Lower lobe of right lung (tissue), 2 donors: ENCODE measurements at regions not wholly inside any gene's neighbourhood (a gene's known extent, or its start where the extent isn't known, plus 50 kb on each side); places are given as distances from the start of the nearest gene placed in this dataset.

Source experiments
- ATAC-seq, 2 donors: fragments of 200-7000 bp; cut with Tn5 transposase; one replicate each; pipeline ENCODE4 v1.9.1; 2020 to 2022; ENCODE audit warnings: mild to moderate bottlenecking in 2 of 2, moderate library complexity in 2 of 2
- DNase-seq: peaks from one replicate; pipeline ENCODE4 v3.0.0-alpha.2; 2020
- H3K27ac ChIP-seq: fragments of 200-600 bp; one replicate; pipeline ENCODE4 v1.8.0; 2022
- H3K27me3 ChIP-seq: fragments of 200-600 bp; one replicate; pipeline ENCODE4 v1.8.0; 2022; ENCODE audit warnings: low read depth
- H3K36me3 ChIP-seq: fragments of 200-600 bp; one replicate; pipeline ENCODE4 v1.8.0; 2022; ENCODE audit warnings: mild to moderate bottlenecking
- H3K4me1 ChIP-seq: fragments of 200-600 bp; one replicate; pipeline ENCODE4 v1.8.0; 2022
- H3K4me3 ChIP-seq: fragments of 200-600 bp; one replicate; pipeline ENCODE4 v1.8.0; 2022; ENCODE audit warnings: mild to moderate bottlenecking
- H3K9me3 ChIP-seq: fragments of 200-600 bp; one replicate; pipeline ENCODE4 v1.8.0; 2022
- intact Hi-C: fragments of 100-400 bp; cut with DNase I; formaldehyde crosslinking; loops from one replicate; pipeline ENCODE4 v1.11.0; 2022
- TF ChIP-seq, protein P1 (sequence below): fragments of 200-600 bp; IDR thresholded peaks from one replicate; pipeline ENCODE4 v1.8.0; 2022; ENCODE audit warnings: antibody characterized with exemption, mild to moderate bottlenecking
- donor health status: DM: no; HTN: yes; CAD: no; lungs with severe emphysema.

DNA sequence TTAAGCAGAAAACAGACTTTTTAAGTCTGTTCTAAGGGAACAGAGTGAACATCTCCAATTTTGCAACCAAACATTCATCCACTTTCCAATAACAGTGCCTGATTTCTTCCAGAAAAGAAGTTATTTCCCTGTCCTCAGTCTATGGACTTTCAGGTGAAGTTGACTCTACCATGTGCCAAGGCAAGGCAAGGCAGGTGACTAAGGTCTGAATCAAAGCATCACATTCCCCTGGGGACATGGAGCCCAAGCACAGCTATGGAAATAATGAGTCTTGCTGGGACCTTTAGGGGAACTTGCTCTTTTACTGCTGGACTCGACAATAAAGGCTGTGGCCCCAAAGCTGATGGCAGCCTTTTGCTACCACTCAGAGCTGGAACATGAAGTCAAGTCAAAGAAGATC, 182.2 kb downstream of the FGFR2 start:
- no peak for ATAC-seq
- H3K27ac ChIP-seq = no peak overlapping the region
- no peak for DNase-seq
- TF ChIP-seq, protein P1, sequence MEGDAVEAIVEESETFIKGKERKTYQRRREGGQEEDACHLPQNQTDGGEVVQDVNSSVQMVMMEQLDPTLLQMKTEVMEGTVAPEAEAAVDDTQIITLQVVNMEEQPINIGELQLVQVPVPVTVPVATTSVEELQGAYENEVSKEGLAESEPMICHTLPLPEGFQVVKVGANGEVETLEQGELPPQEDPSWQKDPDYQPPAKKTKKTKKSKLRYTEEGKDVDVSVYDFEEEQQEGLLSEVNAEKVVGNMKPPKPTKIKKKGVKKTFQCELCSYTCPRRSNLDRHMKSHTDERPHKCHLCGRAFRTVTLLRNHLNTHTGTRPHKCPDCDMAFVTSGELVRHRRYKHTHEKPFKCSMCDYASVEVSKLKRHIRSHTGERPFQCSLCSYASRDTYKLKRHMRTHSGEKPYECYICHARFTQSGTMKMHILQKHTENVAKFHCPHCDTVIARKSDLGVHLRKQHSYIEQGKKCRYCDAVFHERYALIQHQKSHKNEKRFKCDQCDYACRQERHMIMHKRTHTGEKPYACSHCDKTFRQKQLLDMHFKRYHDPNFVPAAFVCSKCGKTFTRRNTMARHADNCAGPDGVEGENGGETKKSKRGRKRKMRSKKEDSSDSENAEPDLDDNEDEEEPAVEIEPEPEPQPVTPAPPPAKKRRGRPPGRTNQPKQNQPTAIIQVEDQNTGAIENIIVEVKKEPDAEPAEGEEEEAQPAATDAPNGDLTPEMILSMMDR = no peak
- intact Hi-C loops = no loop called here
- H3K4me1 ChIP-seq = no peaks in the 10 kb centered on the region
- no peaks in the 10 kb centered on the region for H3K9me3 ChIP-seq
- H3K27me3 ChIP-seq = no peaks in the 10 kb centered on the region
- H3K36me3 ChIP-seq = no peaks in the 10 kb centered on the region
- no peak overlapping the region for H3K4me3 ChIP-seq

GRCh38 chr10:121417298-121417697, 180.9 kb downstream of the FGFR2 start:
- ATAC-seq (no peak), DNase-seq (no peak)
- intact Hi-C loops = no loop called here
- no peaks in the 10 kb centered on the region for H3K4me1 ChIP-seq
- no peaks in the 10 kb centered on the region for H3K9me3 ChIP-seq
- no peak overlapping the region for H3K4me3 ChIP-seq
- H3K36me3 ChIP-seq = no peaks in the 10 kb centered on the region
- H3K27me3 ChIP-seq = no peaks in the 10 kb centered on the region
- TF ChIP-seq, protein P1 = no peak
- H3K27ac ChIP-seq = no peak overlapping the region

DNA sequence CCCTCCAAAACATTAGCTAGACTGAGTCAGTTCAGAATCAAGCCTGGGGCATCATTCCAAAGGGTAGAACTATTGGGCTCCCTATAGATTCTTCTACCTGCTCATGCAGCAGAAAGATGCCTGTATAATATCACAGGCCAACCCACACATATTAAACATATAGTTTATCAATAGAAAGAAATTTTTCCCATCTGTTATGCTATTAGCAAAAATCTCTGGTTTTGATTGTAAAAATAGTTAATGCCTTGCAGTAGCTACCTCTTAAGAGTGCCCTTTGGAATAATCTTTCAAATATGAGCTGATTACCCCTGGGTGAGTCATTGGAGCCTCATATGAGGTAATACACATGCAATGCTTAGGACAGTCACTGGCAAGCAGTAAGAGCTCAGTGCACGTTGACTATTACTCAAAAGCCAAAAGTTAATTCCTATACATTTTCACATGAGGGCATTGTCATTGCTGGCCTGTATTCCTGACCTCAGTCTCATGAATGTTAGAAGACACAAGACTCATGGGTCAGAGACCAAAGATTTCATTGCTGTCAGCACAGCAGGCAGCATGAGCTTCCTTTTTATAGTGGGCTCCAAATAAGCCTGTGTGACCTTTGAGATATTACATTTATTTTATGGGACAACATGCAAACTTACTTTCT, 180.0 kb downstream of the FGFR2 start:
- DNase-seq = no peak
- no peak overlapping the region for H3K4me3 ChIP-seq
- ATAC-seq = no peak

DNA sequence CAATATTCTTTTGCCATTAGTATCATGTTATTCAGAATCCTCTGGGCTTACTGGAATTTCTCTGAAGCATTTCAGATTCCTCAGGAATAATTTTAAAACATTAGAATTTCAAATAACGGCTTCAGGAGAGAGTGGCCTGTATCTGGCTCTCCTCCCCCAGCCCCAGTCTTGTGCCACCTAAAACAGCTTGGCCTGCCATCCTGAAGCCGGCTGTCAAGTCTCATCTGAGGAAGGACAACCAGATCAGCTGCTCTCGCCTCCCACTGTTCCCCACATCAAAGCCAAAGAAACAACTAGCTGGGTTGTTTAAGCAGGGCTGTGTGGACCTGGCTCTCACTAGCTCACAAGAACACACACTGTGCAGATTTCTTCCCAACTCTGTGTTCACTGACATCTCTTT, 178.2 kb downstream of the FGFR2 start:
- DNase-seq = no peak
- Histone ChIP-seq H3K27me3 (no peaks in the 10 kb centered on the region), H3K4me1 (no peaks in the 10 kb centered on the region), H3K36me3 (no peaks in the 10 kb centered on the region), H3K4me3 (no peak overlapping the region), H3K9me3 (no peaks in the 10 kb centered on the region), H3K27ac (no peak overlapping the region)
- ATAC-seq = no peak
- intact Hi-C loops = no loop called here
- TF ChIP-seq, protein P1 = no peak

More for the DNA sequence above, 180.0 kb downstream of the FGFR2 start:
- Histone ChIP-seq H3K4me1 (no peaks in the 10 kb centered on the region), H3K9me3 (no peaks in the 10 kb centered on the region), H3K36me3 (no peaks in the 10 kb centered on the region), H3K27me3 (no peaks in the 10 kb centered on the region), H3K27ac (no peak overlapping the region)
- intact Hi-C loops = no loop called here
- TF ChIP-seq, protein P1 = no peak

DNA sequence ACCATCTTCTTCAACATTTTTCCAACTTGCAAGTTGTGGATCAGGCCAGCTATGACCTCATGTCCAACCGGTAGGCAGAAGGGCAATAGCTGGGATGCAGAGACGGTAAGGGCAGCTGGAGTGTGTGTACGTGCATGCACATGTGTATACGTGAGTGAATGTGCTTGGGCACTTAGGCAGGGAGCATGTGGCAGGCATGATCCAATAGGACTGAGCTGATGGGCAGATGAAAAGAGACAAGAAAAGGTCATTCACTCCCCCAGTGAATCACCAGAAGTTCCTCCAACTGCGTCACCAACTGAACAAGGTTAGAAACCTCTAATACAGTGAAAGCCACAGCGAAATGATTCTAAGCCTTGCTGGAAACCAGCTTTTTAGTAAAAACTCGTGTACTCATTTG, 176.1 kb downstream of the FGFR2 start:
- Histone ChIP-seq H3K27ac (no peak overlapping the region), H3K4me1 (no peaks in the 10 kb centered on the region), H3K36me3 (no peaks in the 10 kb centered on the region), H3K9me3 (no peaks in the 10 kb centered on the region), H3K27me3 (no peaks in the 10 kb centered on the region), H3K4me3 (no peak overlapping the region)
- DNase-seq (no peak), ATAC-seq (no peak)
- TF ChIP-seq, protein P1 = no peak
- intact Hi-C loops = no loop called here

DNA sequence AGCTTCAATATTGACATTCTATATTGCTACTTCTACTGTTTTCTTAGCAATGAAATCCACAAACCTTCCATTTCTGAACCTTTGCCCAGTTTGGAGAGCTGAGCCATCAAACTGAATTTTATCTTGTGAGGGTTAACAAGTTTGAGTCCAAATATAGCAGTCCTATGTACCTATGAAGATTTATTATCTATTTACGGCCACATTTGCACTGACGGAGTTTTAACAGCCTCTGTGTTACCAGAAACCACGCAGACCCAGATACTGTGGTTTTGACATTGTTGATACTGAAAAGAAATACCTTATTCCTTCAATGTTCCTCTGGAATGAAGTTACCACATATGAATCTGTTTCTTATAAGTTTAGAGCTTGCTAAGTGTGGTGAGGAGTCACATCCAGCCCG, 172.6 kb downstream of the FGFR2 start:
- Histone ChIP-seq H3K27me3 (no peaks in the 10 kb centered on the region), H3K4me1 (no peaks in the 10 kb centered on the region), H3K27ac (no peak overlapping the region), H3K4me3 (no peak overlapping the region), H3K36me3 (no peaks in the 10 kb centered on the region), H3K9me3 (no peaks in the 10 kb centered on the region)
- ATAC-seq (no peak), DNase-seq (no peak)
- TF ChIP-seq, protein P1 = no peak
- intact Hi-C loops = no loop called here
